ENCODE measurements at regions not wholly inside any gene's neighbourhood (a gene's known extent, or its start where the extent isn't known, plus 50 kb on each side); places are given as distances from the start of the nearest gene placed in this dataset.

- Histone ChIP-seq H4K20me1 (ENCODE audit: insufficient read depth, low read length) (no peaks in the 10 kb centered on the region), H3K9ac (ENCODE audit: insufficient read depth, low read depth, low read length) (no peak overlapping the region), H3K9me3 (ENCODE audit: low read length) (no peaks in the 10 kb centered on the region), H3K27ac (ENCODE audit: extremely low read length, insufficient read depth, low read length) (no peak overlapping the region), H3K27me3 (ENCODE audit: control insufficient read depth in 1 of 2, insufficient read depth in 2 of 2, low read length in 2 of 2) (no peaks in the 10 kb centered on the region), H3K4me1 (ENCODE audit: insufficient read depth, low read length) (no peaks in the 10 kb centered on the region), H2AFZ (ENCODE audit: low read length) (no peak overlapping the region), H3K4me3 (replicated peaks in 1 of 3; ENCODE audit: insufficient read depth in 1 of 3, low read depth in 2 of 3, low read length in 3 of 3) (no peak overlapping the region), H3K36me3 (replicated peaks in 1 of 2; ENCODE audit: control insufficient read depth in 1 of 2, insufficient read depth in 2 of 2, low read length in 2 of 2) (no peaks in the 10 kb centered on the region), H3K79me2 (ENCODE audit: insufficient read depth, low read length) (no peaks in the 10 kb centered on the region), H3K4me2 (ENCODE audit: low read depth, low read length) (no peak overlapping the region)
- ChIA-PET POLR2A (no interaction called here), CTCF (ENCODE audit: low intra/inter-chr PET ratio, low total read pairs) (no interaction called here)
- ATAC-seq (no peak), DNase-seq (ENCODE audit: low spot score) (no peak), FAIRE-seq (no peak)
- 5% methylated on average over 2 of the region's 2 CpGs for WGBS (ENCODE audit: low lambda C conversion rate)
- BruUV-seq (replicated peaks) = no TSS peak
- in situ Hi-C loops (cut with HindIII; ENCODE audit: extremely low pct_ligation_motif_present, low pct_unique_long_range_greater_than_20kb) (no loop called here), intact Hi-C loops (cut with micrococcal nuclease; ENCODE audit: unreplicated experiment) (no loop called here)
- no peak for TF ChIP-seq SP2 (CRISPR knock-in tag; IDR thresholded peaks at IDR 0.05)
- no peak for TF ChIP-seq DR1 (CRISPR knock-in tag; IDR thresholded peaks at IDR 0.05)
- TF ChIP-seq ZKSCAN8 (CRISPR knock-in tag; IDR thresholded peaks at IDR 0.05; ENCODE audit: borderline replicate concordance) = no peak
- TF ChIP-seq ZNF674 (CRISPR knock-in tag; IDR thresholded peaks at IDR 0.05; ENCODE audit: low read depth) = no peak
- no peak for TF ChIP-seq ZNF768 (CRISPR knock-in tag; IDR thresholded peaks at IDR 0.05)
- no peak for TF ChIP-seq EZH2 (conservative IDR thresholded peaks at IDR 0.05; ENCODE audit: low read depth, low read length)
- TF ChIP-seq ZC3H4 (CRISPR knock-in tag; IDR thresholded peaks at IDR 0.05; ENCODE audit: borderline replicate concordance) = no peak
- no peak for TF ChIP-seq CEBPZ (IDR thresholded peaks at IDR 0.05; ENCODE audit: low read length)
- no peak for TF ChIP-seq KIAA2018 (CRISPR knock-in tag; IDR thresholded peaks at IDR 0.05; ENCODE audit: borderline replicate concordance)
- no peak for TF ChIP-seq FOXP4 (CRISPR knock-in tag; IDR thresholded peaks at IDR 0.05)
- TF ChIP-seq CEBPG (CRISPR knock-in tag; IDR thresholded peaks at IDR 0.05) = no peak
- no peak for TF ChIP-seq IKZF1 (IDR thresholded peaks at IDR 0.05)
Observed at GRCh38 chr14:43595096-43595772, 911.8 kb downstream of the FSCB start.
